ENCODE measurements at regions not wholly inside any gene's neighbourhood (a gene's known extent, or its start where the extent isn't known, plus 50 kb on each side); places are given as distances from the start of the nearest gene placed in this dataset.

DNA sequence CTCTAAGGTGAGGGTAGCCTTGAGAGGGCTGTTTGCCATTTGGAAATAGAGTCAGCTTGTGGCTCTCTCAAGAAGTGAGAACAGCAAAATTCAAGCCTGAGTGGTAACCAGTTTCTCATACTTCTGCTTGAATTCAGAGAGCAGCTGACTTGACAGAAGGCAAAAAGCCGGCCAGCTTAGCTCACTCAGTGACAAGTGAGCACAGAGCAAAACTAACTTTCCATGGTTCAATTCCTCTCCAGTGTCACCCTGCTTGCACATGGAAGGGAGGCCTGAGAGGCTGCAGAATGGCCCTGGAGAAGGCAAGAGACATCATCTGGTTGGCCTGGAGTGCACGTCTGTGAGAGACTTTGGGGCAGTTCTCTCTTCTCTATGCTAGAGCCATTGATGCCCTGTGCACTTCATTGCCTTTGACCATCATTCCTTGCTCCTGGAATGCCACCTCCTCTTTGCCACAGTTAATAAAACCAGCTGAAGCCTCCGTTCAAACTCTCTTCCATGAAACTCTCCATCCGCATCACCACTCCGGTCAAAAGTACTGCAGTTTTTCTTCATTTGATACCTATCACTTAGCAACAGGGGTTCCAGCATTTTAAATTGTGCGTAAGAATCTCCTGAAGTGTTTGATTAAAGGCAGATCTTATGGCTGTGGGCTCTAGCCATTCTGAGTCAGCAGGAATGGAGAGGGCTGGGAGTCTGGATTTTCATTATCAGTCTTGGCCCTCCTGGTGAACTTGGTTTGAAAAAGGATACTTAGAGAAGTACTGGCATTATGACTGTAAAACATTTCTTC lies 69.8 kb upstream of the PIK3CG start:
- intact Hi-C loops (cut with DNase I), result no loop called here
- no peak for ATAC-seq
- no peak for DNase-seq (ENCODE audit: low spot score)

DNA sequence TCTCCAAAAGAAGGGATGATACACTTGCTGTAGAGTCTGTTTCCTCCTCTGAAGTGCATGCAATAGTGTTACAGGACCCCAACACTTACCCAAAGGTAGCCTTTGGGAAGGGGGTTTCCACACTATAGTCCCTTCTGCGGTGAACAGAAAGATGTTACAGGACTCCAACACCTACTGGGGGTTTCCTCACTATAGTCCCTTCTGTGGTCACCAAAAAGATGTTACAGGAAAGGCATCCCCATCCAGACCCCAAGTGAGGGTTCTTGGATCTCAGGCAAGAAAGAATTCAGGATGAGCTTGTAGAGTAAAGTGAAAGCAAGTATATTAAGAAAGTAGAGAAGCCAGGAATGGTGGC lies 69.2 kb upstream of the PIK3CG start:
- no peak for ATAC-seq

DNA sequence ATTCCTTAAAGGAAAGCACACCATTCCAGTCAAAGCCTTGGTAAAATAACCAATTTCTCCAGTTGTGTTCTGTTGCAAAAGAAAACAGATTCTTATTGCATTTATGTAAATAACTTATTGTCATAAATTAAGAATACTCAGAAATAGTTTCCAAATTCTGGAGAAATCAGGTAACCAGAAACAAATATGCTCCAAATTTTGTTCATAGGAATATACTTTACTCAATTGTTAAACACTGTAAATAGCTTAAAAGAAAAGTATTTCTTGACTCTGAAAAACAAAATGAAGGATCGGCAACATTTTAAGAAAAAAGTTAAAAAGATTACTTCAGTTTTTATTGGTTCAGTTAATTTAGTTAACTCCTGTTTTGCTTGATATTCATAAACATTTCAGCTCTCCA lies 67.1 kb upstream of the PIK3CG start:
- DNase-seq (ENCODE audit: low spot score) (no peak), ATAC-seq (no peak)
- intact Hi-C loops (cut with DNase I), result no loop called here

More for the DNA sequence above, 69.2 kb upstream of the PIK3CG start:
- no peak for DNase-seq (ENCODE audit: low spot score)
- intact Hi-C loops (cut with DNase I), result no loop called here

DNA sequence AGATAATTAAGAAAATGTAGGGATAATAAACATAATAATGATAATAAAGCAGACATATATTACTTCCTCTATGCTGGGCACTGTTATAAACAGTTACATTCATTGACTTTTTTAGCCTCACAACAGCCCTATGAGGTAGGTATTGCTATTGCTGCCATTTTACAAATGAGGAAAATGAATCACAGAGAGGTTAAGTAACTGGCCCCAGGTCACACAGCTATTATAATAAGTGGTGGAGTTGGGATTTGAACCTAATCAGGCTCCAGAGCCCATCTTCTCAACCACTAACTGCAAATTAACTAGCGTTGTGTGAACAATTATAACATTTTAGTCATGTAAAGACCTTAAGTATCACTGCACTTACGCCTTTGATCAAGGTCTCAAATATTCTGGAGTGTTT lies 62.5 kb upstream of the PIK3CG start:
- DNase-seq (ENCODE audit: low spot score), result no peak
- ATAC-seq, result no peak
- intact Hi-C loops (cut with DNase I), result no loop called here

DNA sequence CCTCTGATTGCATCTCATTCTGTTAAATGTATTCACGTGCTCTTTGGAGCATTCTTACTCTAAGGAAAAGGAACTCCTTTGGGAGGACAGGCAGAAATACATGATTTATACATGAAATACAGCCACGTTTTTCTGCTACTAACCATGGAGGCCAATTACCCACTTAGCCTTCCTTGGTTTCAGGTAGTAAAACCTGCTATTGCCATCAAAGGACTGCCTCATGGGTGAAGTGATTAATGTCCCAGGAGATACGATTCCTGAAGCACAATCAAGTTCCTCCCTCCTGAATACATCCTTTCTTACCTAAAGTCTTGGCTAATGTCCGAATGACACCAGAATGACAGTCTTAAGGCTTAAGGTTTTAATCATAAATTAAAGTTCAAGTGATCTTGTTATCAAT lies 58.5 kb upstream of the PIK3CG start:
- no peak for DNase-seq (ENCODE audit: low spot score)
- no peak for ATAC-seq
- intact Hi-C loops (cut with DNase I), result no loop called here

DNA sequence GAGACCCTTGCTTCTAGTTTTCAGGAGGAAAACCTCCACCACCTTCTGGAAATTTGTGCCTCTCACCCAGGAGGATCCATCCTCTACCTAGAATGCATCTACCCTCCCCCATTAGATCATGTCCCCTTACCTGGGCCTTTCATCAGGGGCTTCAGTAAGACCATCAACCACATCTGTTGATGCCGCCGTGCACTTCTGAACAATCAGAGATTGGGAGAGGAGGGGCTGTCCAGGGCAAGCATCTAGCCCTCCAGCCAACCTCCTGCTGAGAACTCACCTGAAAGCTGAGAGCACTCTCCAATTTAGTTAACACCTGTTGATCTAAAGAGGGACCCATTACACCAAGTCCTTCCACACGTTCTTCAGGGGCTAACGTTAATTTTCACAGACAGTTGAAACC lies 57.6 kb upstream of the PIK3CG start:
- intact Hi-C loops (cut with DNase I), result no loop called here
- DNase-seq (ENCODE audit: low spot score) (no peak), ATAC-seq (no peak)

DNA sequence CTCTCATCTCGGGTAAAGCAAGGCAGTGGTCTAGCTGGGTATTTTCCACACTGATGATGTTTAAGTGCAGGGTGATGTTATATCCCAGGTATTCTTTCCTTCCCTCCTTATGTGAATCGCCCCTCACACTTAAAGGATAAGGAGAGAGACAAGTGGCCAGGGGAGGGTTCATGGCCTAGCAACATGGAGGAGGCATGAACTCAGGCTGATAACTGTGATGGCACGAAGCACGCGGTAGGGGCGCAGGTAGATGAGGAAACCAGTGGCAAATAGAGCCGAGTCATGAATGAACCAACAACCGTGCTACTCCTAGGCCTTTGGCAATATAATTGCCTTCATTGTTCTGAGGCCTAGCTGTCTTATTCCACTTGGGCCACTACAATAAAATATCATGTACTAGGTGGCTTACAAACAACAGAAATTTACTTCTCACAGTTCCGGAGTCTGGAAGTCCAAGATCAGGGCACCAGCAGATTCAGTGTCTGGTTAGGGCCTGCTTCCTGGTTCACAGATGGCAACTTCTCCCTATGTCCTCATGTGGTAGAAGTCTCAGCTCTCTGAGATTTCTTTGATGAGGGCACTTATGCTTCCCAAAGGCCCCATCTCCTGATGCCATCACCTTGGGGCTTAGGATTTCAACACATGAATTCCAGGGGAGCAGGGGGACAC lies 56.0 kb upstream of the PIK3CG start:
- intact Hi-C loops (cut with DNase I), result no loop called here
- DNase-seq (ENCODE audit: low spot score) (no peak), ATAC-seq (no peak)

DNA sequence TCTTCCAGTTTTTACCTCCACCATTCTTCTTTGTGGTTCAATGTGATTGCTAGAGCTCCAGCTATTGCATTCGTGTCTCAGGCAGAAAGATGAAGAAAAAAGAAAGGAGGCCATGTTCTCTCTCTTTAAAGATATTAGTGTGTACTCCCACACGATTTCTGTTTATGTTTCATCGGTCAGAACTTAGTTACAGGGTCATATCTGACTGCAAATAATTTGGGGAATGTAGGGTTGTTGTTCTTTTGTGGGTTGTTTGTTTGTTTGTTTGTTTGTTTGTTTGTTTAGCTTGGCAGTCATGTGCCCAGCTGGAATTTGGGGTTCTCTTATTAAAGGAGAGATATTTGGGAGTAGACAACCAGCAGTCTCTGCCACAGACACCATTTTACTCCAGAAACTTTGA lies 53.6 kb upstream of the PIK3CG start:
- intact Hi-C loops (cut with DNase I), result no loop called here
- no peak for DNase-seq (ENCODE audit: low spot score)
- ATAC-seq, result no peak

DNA sequence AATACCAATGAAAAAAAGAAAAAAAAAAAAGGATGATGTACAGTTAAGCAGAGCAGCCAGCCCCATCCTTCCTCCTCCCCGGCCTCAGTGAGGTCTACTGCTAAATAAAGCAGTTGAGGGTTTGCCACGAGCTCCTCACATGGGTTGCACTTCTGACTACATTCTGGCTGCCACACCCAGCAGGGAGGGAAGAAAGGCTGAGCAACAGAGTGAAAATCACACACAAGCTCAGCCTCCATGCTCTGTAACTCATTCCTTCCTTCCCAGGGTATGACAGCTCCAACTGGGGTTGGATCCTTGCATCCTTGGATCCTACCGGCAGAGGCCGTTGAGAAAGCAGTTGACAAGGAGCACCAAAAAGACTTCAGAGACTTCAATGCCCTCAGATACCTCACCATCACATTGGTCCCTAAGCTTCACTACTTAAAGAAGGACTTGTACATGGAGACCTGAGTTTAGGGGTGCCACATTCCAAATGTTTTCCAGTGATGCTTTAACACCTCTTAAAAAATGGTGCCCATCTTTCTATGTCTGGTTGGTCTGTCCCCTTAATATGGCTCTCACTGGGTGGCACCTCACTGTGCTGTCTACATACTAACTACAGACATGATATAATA lies 52.9 kb upstream of the PIK3CG start:
- peak; percentile 68 for ATAC-seq
- intact Hi-C loops (cut with DNase I), result no loop called here
- DNase-seq (ENCODE audit: low spot score), result no peak

DNA sequence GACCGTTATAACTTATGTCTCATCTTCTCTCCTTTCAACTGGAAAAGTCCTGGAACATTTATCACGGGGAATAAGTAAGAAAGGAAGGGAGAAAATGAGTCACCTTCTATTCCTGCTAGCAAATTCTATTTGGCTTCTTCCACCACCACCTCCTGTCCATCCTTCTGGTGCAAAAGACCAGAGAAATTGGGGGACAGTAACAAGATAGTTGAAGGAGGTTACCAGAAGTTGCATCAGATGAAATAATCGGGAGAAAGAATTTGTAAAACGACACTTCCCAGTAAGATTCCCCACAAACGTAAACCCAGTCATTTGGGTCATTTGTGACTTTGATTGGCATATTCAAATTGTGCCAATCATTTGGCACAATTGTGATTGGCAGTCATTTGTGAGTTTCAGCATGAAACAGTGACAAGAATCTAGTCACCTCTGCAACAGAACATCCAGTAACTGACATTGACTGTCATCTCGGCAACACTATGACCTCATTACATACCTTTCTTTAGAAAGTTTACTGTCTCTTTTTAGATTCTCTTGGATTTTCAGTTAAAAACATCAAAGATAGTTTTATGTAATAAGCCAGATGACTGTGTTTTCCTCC lies 51.3 kb upstream of the PIK3CG start:
- intact Hi-C loops (cut with DNase I), result no loop called here

DNA sequence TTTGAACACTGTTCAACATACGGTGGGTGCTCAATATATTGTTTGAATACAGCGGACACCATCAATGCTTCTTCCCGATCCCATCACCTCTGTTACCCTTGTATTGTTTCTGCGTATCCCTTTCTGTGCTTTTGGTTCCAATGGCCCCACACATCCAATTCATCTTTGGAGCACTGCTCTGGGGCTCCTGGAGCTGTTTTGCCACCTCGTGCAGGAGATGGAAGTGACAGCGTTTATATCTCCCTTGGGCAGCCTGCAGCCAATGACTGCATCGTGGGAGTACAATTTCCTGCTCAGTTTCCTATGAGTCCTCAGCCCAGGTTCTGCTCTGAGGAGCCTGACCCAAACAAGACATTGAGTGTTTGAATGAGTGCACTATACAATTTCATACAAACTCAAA lies 50.2 kb upstream of the PIK3CG start:
- intact Hi-C loops (cut with DNase I), result no loop called here
- no peak for ATAC-seq
- DNase-seq (ENCODE audit: low spot score), result no peak

More for the DNA sequence above, 51.3 kb upstream of the PIK3CG start:
- DNase-seq (ENCODE audit: low spot score) (no peak), ATAC-seq (no peak)
